ENCODE measurements at regions not wholly inside any gene's neighbourhood (a gene's known extent, or its start where the extent isn't known, plus 50 kb on each side); places are given as distances from the start of the nearest gene placed in this dataset.

DNA sequence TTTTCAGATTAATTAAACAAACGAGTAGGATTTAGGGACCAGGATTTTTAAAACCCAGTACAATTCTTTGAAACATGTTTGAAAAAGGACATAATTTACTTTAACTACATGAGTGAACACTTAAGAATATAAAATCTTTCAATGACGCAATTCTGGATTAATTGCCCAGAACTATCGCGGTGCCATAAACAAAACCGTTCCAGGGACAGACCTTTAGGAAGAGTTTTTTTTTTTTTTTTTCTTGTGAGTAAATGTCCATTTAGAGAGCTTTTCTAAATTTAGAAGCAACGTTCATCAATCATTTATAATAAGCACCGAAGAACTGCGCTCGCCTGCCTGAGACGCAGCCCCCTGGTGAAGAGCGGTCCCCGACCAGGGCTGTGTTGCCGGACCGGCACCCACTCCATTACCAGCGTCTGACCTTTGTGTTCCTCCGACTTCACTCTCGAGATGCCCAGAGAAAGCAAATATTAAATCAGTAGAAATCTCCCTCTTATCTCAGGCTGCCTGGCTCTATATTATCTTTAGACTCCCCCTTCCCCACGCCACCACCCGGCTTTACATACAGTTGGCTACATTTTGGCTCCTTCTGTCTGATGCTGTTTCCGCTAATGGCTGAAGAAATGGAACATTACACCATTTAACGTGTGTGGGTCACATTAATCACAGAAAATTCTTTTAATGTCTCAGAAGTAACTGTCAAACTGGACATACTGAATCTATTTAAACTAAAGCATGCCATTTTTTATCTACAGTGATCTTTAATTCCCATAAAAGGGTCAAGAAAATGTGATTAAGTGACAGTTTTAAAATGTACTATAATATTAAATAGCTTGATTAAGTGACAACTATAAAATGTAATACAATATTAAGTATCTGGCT, 364.0 kb upstream of the MEIS1 start:
- Histone ChIP-seq H3K27me3 (ENCODE audit: control insufficient read depth, insufficient read depth, low read length) (peaks cover 25% of the 10 kb centered on the region), H3K4me3 (ENCODE audit: low read length) (no peak overlapping the region), H3K4me1 (ENCODE audit: control insufficient read depth, insufficient read depth, low read length) (no peaks in the 10 kb centered on the region), H3K9ac (ENCODE audit: low read length) (no peak overlapping the region), H3K9me3 (ENCODE audit: control insufficient read depth, low read length) (no peaks in the 10 kb centered on the region), H3K36me3 (ENCODE audit: control insufficient read depth, insufficient read depth, low read length) (no peaks in the 10 kb centered on the region)

- H3K4me3 ChIP-seq (ENCODE audit: low read length), result no peak overlapping the region
- no peak overlapping the region for H3K9ac ChIP-seq (ENCODE audit: low read length)
- no peaks in the 10 kb centered on the region for H3K9me3 ChIP-seq (ENCODE audit: control insufficient read depth, low read length)
- H3K4me1 ChIP-seq (ENCODE audit: control insufficient read depth, insufficient read depth, low read length), result no peaks in the 10 kb centered on the region
- no peaks in the 10 kb centered on the region for H3K36me3 ChIP-seq (ENCODE audit: control insufficient read depth, insufficient read depth, low read length)
- peaks cover 26% of the 10 kb centered on the region for H3K27me3 ChIP-seq (ENCODE audit: control insufficient read depth, insufficient read depth, low read length)
These were observed 364.8 kb upstream of the MEIS1 start for GRCh38 chr2:66069937-66070720.

DNA sequence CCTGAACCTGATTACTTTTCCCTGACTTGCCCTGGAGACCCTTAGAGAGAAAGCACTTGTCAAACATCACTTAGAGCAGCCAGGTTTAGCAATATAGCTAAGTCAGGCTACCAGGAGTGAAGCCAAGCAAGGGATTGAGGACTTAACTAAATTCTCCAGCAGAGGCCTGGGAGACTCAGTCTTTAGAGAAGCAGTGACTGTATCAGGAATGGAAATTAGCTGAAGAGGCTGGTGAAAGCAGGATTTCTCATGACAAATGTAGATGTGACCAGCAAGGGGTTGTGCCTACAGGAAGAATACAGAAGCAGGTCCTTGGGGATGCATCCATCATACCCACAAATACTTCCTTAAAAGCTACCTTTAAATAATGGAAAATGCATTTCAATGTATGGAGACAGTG, 368.9 kb upstream of the MEIS1 start:
- H3K4me1 ChIP-seq (ENCODE audit: control insufficient read depth, insufficient read depth, low read length), result no peaks in the 10 kb centered on the region

GRCh38 chr2:66059332-66059731, 375.6 kb upstream of the MEIS1 start:
- no peaks in the 10 kb centered on the region for H3K36me3 ChIP-seq (ENCODE audit: control insufficient read depth, insufficient read depth, low read length)
- H3K4me1 ChIP-seq (ENCODE audit: control insufficient read depth, insufficient read depth, low read length), result no peaks in the 10 kb centered on the region
- H3K9me3 ChIP-seq (ENCODE audit: control insufficient read depth, low read length), result no peaks in the 10 kb centered on the region
- H3K27me3 ChIP-seq (ENCODE audit: control insufficient read depth, insufficient read depth, low read length), result no peaks in the 10 kb centered on the region
- no peak overlapping the region for H3K4me3 ChIP-seq (ENCODE audit: low read length)
- no peak overlapping the region for H3K9ac ChIP-seq (ENCODE audit: low read length)

More for the DNA sequence above, 368.9 kb upstream of the MEIS1 start:
- Histone ChIP-seq H3K9ac (ENCODE audit: low read length) (no peak overlapping the region), H3K36me3 (ENCODE audit: control insufficient read depth, insufficient read depth, low read length) (no peaks in the 10 kb centered on the region), H3K27me3 (ENCODE audit: control insufficient read depth, insufficient read depth, low read length) (peaks cover 15% of the 10 kb centered on the region), H3K9me3 (ENCODE audit: control insufficient read depth, low read length) (no peaks in the 10 kb centered on the region), H3K4me3 (ENCODE audit: low read length) (no peak overlapping the region)

- H3K9ac ChIP-seq (ENCODE audit: low read length), result no peak overlapping the region
- H3K4me3 ChIP-seq (ENCODE audit: low read length), result no peak overlapping the region
- H3K27me3 ChIP-seq (ENCODE audit: control insufficient read depth, insufficient read depth, low read length), result no peaks in the 10 kb centered on the region
- no peaks in the 10 kb centered on the region for H3K36me3 ChIP-seq (ENCODE audit: control insufficient read depth, insufficient read depth, low read length)
- no peaks in the 10 kb centered on the region for H3K4me1 ChIP-seq (ENCODE audit: control insufficient read depth, insufficient read depth, low read length)
- no peaks in the 10 kb centered on the region for H3K9me3 ChIP-seq (ENCODE audit: control insufficient read depth, low read length)
These were observed 376.2 kb upstream of the MEIS1 start for GRCh38 chr2:66058675-66059074.

GRCh38 chr2:66057844-66058243, 377.1 kb upstream of the MEIS1 start:
- H3K27me3 ChIP-seq (ENCODE audit: control insufficient read depth, insufficient read depth, low read length), result no peaks in the 10 kb centered on the region
- H3K9ac ChIP-seq (ENCODE audit: low read length), result no peak overlapping the region
- H3K36me3 ChIP-seq (ENCODE audit: control insufficient read depth, insufficient read depth, low read length), result no peaks in the 10 kb centered on the region
- no peaks in the 10 kb centered on the region for H3K9me3 ChIP-seq (ENCODE audit: control insufficient read depth, low read length)
- no peak overlapping the region for H3K4me3 ChIP-seq (ENCODE audit: low read length)
- H3K4me1 ChIP-seq (ENCODE audit: control insufficient read depth, insufficient read depth, low read length), result no peaks in the 10 kb centered on the region

GRCh38 chr2:66050392-66050791, 384.5 kb upstream of the MEIS1 start:
- Histone ChIP-seq H3K4me1 (ENCODE audit: control insufficient read depth, insufficient read depth, low read length) (no peaks in the 10 kb centered on the region), H3K9ac (ENCODE audit: low read length) (no peak overlapping the region), H3K4me3 (ENCODE audit: low read length) (no peak overlapping the region), H3K36me3 (ENCODE audit: control insufficient read depth, insufficient read depth, low read length) (no peaks in the 10 kb centered on the region), H3K27me3 (ENCODE audit: control insufficient read depth, insufficient read depth, low read length) (no peaks in the 10 kb centered on the region), H3K9me3 (ENCODE audit: control insufficient read depth, low read length) (no peaks in the 10 kb centered on the region)

GRCh38 chr2:66048667-66049066, 386.3 kb upstream of the MEIS1 start:
- Histone ChIP-seq H3K27me3 (ENCODE audit: control insufficient read depth, insufficient read depth, low read length) (no peaks in the 10 kb centered on the region), H3K4me3 (ENCODE audit: low read length) (no peak overlapping the region), H3K36me3 (ENCODE audit: control insufficient read depth, insufficient read depth, low read length) (no peaks in the 10 kb centered on the region), H3K9me3 (ENCODE audit: control insufficient read depth, low read length) (no peaks in the 10 kb centered on the region), H3K9ac (ENCODE audit: low read length) (no peak overlapping the region), H3K4me1 (ENCODE audit: control insufficient read depth, insufficient read depth, low read length) (no peaks in the 10 kb centered on the region)

DNA sequence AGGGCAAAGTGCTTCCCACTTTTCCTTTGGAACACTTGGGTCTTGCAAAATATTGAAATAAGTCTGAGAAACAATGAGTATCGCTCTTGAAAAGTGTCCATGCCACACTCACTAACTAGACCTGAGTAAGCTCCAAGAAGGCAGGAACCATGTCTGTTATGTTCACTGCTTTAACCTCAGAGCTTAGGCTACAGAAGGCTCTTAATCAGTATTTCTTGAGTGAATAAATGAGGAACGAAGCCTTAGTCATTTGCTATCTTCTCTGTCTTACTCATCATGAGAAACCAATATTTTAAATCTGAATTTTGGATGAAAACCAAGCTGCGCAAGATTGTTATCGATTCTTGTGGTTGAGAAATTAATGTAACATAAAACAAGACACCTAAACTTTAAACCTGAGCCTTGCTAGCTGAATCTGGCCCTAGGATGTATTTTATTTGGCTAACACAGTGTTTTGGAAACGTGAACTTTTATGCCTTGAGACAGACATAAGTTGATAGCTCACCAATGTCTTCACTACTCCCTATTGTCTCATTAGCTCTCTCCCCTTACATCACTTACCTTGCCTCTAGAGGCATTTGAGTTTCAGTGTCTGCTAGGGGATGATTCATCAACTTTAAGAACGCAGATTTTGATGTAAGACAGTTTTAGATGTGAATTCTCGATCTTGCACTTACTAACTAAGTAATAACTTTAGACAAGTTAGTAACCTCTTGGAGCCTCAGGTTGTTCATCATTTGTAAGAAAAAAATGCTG, 392.8 kb upstream of the MEIS1 start:
- Histone ChIP-seq H3K4me1 (ENCODE audit: control insufficient read depth, insufficient read depth, low read length) (no peaks in the 10 kb centered on the region), H3K27me3 (ENCODE audit: control insufficient read depth, insufficient read depth, low read length) (no peaks in the 10 kb centered on the region), H3K9me3 (ENCODE audit: control insufficient read depth, low read length) (no peaks in the 10 kb centered on the region), H3K9ac (ENCODE audit: low read length) (no peak overlapping the region), H3K36me3 (ENCODE audit: control insufficient read depth, insufficient read depth, low read length) (no peaks in the 10 kb centered on the region), H3K4me3 (ENCODE audit: low read length) (no peak overlapping the region)

- no peaks in the 10 kb centered on the region for H3K36me3 ChIP-seq (ENCODE audit: control insufficient read depth, insufficient read depth, low read length)
- H3K9ac ChIP-seq (ENCODE audit: low read length), result no peak overlapping the region
- H3K4me3 ChIP-seq (ENCODE audit: low read length), result no peak overlapping the region
- H3K27me3 ChIP-seq (ENCODE audit: control insufficient read depth, insufficient read depth, low read length), result no peaks in the 10 kb centered on the region
- H3K9me3 ChIP-seq (ENCODE audit: control insufficient read depth, low read length), result no peaks in the 10 kb centered on the region
- H3K4me1 ChIP-seq (ENCODE audit: control insufficient read depth, insufficient read depth, low read length), result no peaks in the 10 kb centered on the region
These were observed 398.0 kb upstream of the MEIS1 start for GRCh38 chr2:66036948-66037347.

DNA sequence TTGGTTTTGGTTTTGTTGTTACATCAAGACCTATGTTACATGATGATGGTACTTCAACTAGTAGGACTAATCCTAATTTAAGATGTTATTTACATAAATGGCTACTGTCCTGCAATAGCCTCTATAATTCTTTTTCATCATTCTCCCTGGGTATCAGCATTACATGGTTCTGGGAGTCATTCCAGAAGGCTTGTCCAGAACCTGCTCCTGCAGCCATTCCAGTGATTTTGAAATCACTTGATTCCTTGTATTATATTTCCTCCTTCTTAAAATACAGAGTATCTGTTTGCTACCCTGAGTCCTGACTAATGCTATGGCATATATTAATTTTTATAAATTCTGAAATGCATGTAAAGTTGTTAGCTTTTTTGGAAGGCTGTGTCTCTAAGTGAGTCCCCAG, 400.5 kb upstream of the MEIS1 start:
- Histone ChIP-seq H3K4me1 (ENCODE audit: control insufficient read depth, insufficient read depth, low read length) (no peaks in the 10 kb centered on the region), H3K36me3 (ENCODE audit: control insufficient read depth, insufficient read depth, low read length) (no peaks in the 10 kb centered on the region), H3K9ac (ENCODE audit: low read length) (no peak overlapping the region), H3K9me3 (ENCODE audit: control insufficient read depth, low read length) (no peaks in the 10 kb centered on the region), H3K4me3 (ENCODE audit: low read length) (no peak overlapping the region), H3K27me3 (ENCODE audit: control insufficient read depth, insufficient read depth, low read length) (no peaks in the 10 kb centered on the region)
